ENCODE measurements at regions not wholly inside any gene's neighbourhood (a gene's known extent, or its start where the extent isn't known, plus 50 kb on each side); places are given as distances from the start of the nearest gene placed in this dataset.

GRCh38 chr22:45096256-45096907, 67.3 kb upstream of the NUP50 start:
- DNase-seq = peak; percentile 65

- DNase-seq = no peak
Observed at GRCh38 chr22:45097061-45097460, 66.7 kb upstream of the NUP50 start.

- DNase-seq = no peak
Observed at GRCh38 chr22:45098056-45098455, 65.7 kb upstream of the NUP50 start.

GRCh38 chr22:45099961-45100360, 63.8 kb upstream of the NUP50 start:
- no peak for DNase-seq

GRCh38 chr22:45101515-45102227, 62.1 kb upstream of the NUP50 start:
- DNase-seq = peak; percentile 78

- no peak for DNase-seq
Observed at GRCh38 chr22:45102896-45103420, 60.8 kb upstream of the NUP50 start.

GRCh38 chr22:45103756-45104155, 60.0 kb upstream of the NUP50 start:
- DNase-seq = no peak

GRCh38 chr22:45104313-45104712, 59.4 kb upstream of the NUP50 start:
- no peak for DNase-seq

GRCh38 chr22:45105281-45105702, 58.4 kb upstream of the NUP50 start:
- DNase-seq = peak; percentile 14

- DNase-seq = no peak
Observed at GRCh38 chr22:45107671-45108070, 56.1 kb upstream of the NUP50 start.

- DNase-seq = no peak
Observed at GRCh38 chr22:45112136-45112879, 51.4 kb upstream of the NUP50 start.
